ENCODE measurements at regions not wholly inside any gene's neighbourhood (a gene's known extent, or its start where the extent isn't known, plus 50 kb on each side); places are given as distances from the start of the nearest gene placed in this dataset.
"Not testable (repeated sequence)": the region's sequence is repeated elsewhere in the genome, so short reads cannot be mapped to it uniquely, and the experiment has no call there.

GRCh38 chr16:85202631-85203461 is 90.6 kb upstream of the CIBAR2 start:
- no peak for DNase-seq (ENCODE audit: low read depth in 2 of 2)

GRCh38 chr16:85203462-85203813 is 91.2 kb upstream of the CIBAR2 start:
- no peak for DNase-seq (ENCODE audit: low read depth in 2 of 2)

- DNase-seq (ENCODE audit: low read depth in 2 of 2), result no peak
Observed at GRCh38 chr16:85204242-85205010, 92.2 kb upstream of the CIBAR2 start.

- not testable (repeated sequence) for DNase-seq (ENCODE audit: low read depth in 2 of 2)
Observed at GRCh38 chr16:85205257-85205656, 93.0 kb upstream of the CIBAR2 start.

GRCh38 chr16:85205747-85206471 is 93.6 kb upstream of the CIBAR2 start:
- no peak for DNase-seq (ENCODE audit: low read depth in 2 of 2)

- DNase-seq (ENCODE audit: low read depth in 2 of 2), result no peak
Observed at GRCh38 chr16:85206472-85207356, 94.4 kb upstream of the CIBAR2 start.

GRCh38 chr16:85207357-85207921 is 95.2 kb upstream of the CIBAR2 start:
- no peak for DNase-seq (ENCODE audit: low read depth in 2 of 2)

- no peak for DNase-seq (ENCODE audit: low read depth in 2 of 2)
Observed at GRCh38 chr16:85208181-85208580, 95.9 kb upstream of the CIBAR2 start.

GRCh38 chr16:85208643-85209520 is 96.6 kb upstream of the CIBAR2 start:
- DNase-seq (ENCODE audit: low read depth in 2 of 2), result no peak

- DNase-seq (ENCODE audit: low read depth in 2 of 2), result no peak
Observed at GRCh38 chr16:85209526-85210121, 97.4 kb upstream of the CIBAR2 start.

- no peak for DNase-seq (ENCODE audit: low read depth in 2 of 2)
Observed at GRCh38 chr16:85210423-85211169, 98.3 kb upstream of the CIBAR2 start.

- DNase-seq (ENCODE audit: low read depth in 2 of 2), result no peak
Observed at GRCh38 chr16:85211271-85211801, 99.1 kb upstream of the CIBAR2 start.

- no peak for DNase-seq (ENCODE audit: low read depth in 2 of 2)
Observed at GRCh38 chr16:85213926-85214675, 101.8 kb upstream of the CIBAR2 start.

GRCh38 chr16:85215478-85216118 is 103.3 kb upstream of the CIBAR2 start:
- DNase-seq (ENCODE audit: low read depth in 2 of 2), result no peak

GRCh38 chr16:85216522-85217375 is 104.5 kb upstream of the CIBAR2 start:
- no peak for DNase-seq (ENCODE audit: low read depth in 2 of 2)

- no peak for DNase-seq (ENCODE audit: low read depth in 2 of 2)
Observed at GRCh38 chr16:85220125-85220839, 108.0 kb upstream of the CIBAR2 start.

Measured in stimulated activated CD4-positive, alpha-beta T cell treated with anti-CD3 and anti-CD28 coated beads, Interleukin-1b, Interleukin-23, amount 100 ng/mL, for 1 hour (primary cell).